ENCODE measurements at regions not wholly inside any gene's neighbourhood (a gene's known extent, or its start where the extent isn't known, plus 50 kb on each side); places are given as distances from the start of the nearest gene placed in this dataset.

DNA sequence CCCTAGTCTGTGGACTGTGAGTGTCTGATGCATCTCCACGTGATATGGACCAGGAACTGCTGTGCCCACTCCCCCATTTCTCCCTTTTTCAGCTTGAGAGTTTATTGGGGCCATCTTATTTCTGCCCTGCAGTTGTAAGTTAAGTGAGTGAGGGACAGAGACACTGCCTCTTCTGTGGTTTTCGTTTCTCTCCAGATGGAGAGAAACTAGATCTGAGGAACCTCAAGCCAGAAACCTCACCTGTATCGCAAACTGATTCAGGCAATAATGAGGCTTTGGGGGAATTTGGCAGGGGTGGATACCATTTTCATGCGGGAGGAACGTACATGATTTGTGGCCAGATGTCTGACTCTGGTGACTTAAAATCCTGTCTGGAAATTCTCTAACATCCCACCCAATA, 641.7 kb downstream of the TNS3 start:
- no peak for TF ChIP-seq EZH2 (IDR thresholded peaks at IDR 0.05)
- no peak for TF ChIP-seq POLR2AphosphoS5 (IDR thresholded peaks at IDR 0.05; ENCODE audit: borderline replicate concordance, low read depth, low read length)
- Histone ChIP-seq H3K36me3 (ENCODE audit: insufficient read depth, low read length) (no peaks in the 10 kb centered on the region), H3K4me3 (no peak overlapping the region), H3K27ac (no peak overlapping the region), H3K9ac (ENCODE audit: insufficient read length) (no peak overlapping the region), H3K9me3 (ENCODE audit: low read depth, low read length) (no peaks in the 10 kb centered on the region)
- no peak for DNase-seq (ENCODE audit: low read depth, low spot score)

DNA sequence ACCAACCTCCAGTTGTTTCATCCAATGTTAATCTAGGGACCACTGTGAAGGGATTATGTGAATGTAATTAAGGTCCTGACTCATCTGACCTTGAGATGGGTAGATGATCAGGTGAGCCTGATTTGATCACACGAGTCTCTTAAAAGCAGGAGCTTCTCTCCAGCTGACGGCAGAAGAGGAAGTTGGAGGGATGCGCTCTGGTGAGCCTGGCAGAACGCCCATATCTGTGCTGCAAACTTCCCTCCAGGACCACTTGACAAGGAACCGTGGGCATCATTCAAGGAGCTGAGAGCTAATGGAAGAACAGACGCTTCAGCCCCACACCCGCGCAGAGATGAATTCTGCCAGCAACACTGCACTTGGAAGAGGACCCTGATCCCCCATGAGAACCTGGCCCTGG, 642.4 kb downstream of the TNS3 start:
- no peaks in the 10 kb centered on the region for H3K9me3 ChIP-seq (ENCODE audit: low read depth, low read length)
- no peaks in the 10 kb centered on the region for H3K36me3 ChIP-seq (ENCODE audit: insufficient read depth, low read length)
- no peak overlapping the region for H3K9ac ChIP-seq (ENCODE audit: insufficient read length)
- no peak overlapping the region for H3K4me3 ChIP-seq
- no peak overlapping the region for H3K27ac ChIP-seq
- no peak for DNase-seq (ENCODE audit: low read depth, low spot score)
- TF ChIP-seq FOXP2 (optimal IDR thresholded peaks at IDR 0.05; ENCODE audit: control extremely low read depth, extremely low read length, insufficient read depth) (no peak), EZH2 (IDR thresholded peaks at IDR 0.05) (no peak), POLR2AphosphoS5 (IDR thresholded peaks at IDR 0.05; ENCODE audit: borderline replicate concordance, low read depth, low read length) (no peak)

DNA sequence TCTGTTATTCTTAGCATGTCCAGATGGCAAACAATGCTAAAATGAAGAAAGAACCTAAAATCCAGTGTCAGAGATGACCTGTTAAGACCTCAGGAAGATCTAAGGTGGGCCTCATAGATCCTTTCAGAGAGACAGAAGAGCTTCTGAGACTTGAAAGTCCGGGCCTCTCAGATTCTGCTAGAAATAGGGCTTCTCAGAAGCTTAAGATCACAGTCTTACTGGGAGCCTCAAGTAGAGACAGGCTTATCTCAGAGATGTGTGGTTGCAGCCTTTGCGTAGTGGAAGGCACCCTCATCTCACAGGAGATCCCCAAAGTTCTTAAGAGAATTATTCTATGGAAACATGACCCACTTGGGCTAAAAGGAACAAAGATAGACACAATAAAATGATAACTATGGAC, 642.8 kb downstream of the TNS3 start:
- H3K36me3 ChIP-seq (ENCODE audit: insufficient read depth, low read length) = no peaks in the 10 kb centered on the region
- H3K9ac ChIP-seq (ENCODE audit: insufficient read length) = no peak overlapping the region
- H3K4me3 ChIP-seq = no peak overlapping the region
- H3K9me3 ChIP-seq (ENCODE audit: low read depth, low read length) = no peaks in the 10 kb centered on the region
- no peak for TF ChIP-seq POLR2AphosphoS5 (IDR thresholded peaks at IDR 0.05; ENCODE audit: borderline replicate concordance, low read depth, low read length)
- no peak overlapping the region for H3K27ac ChIP-seq
- DNase-seq (ENCODE audit: low read depth, low spot score) = no peak

DNA sequence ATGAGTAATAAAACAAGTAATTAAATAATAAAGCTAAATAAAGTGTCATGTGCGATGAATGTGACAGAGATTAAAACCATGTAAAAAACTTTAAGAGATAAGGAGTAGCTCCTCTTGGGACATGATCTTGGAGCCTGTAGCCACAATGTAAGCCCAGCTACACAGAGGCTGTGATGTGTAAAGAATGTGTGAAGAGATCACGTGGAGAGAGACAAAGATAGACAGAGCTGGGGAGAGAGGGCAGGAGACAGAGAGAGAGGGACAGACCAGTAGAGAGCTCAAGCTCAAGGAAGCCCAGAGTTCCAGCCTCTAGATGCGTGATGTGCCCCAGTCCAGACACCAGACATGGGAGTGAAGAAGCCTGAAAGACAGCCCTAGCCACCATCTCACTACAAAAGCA, 644.1 kb downstream of the TNS3 start:
- no peak overlapping the region for H3K27ac ChIP-seq
- no peak for DNase-seq (ENCODE audit: low read depth, low spot score)
- no peak overlapping the region for H3K4me3 ChIP-seq
- no peak for TF ChIP-seq POLR2AphosphoS5 (IDR thresholded peaks at IDR 0.05; ENCODE audit: borderline replicate concordance, low read depth, low read length)
- TF ChIP-seq FOXP2 (optimal IDR thresholded peaks at IDR 0.05; ENCODE audit: control extremely low read depth, extremely low read length, insufficient read depth) = no peak
- H3K9ac ChIP-seq (ENCODE audit: insufficient read length) = no peak overlapping the region
- no peaks in the 10 kb centered on the region for H3K9me3 ChIP-seq (ENCODE audit: low read depth, low read length)
- no peaks in the 10 kb centered on the region for H3K36me3 ChIP-seq (ENCODE audit: insufficient read depth, low read length)

DNA sequence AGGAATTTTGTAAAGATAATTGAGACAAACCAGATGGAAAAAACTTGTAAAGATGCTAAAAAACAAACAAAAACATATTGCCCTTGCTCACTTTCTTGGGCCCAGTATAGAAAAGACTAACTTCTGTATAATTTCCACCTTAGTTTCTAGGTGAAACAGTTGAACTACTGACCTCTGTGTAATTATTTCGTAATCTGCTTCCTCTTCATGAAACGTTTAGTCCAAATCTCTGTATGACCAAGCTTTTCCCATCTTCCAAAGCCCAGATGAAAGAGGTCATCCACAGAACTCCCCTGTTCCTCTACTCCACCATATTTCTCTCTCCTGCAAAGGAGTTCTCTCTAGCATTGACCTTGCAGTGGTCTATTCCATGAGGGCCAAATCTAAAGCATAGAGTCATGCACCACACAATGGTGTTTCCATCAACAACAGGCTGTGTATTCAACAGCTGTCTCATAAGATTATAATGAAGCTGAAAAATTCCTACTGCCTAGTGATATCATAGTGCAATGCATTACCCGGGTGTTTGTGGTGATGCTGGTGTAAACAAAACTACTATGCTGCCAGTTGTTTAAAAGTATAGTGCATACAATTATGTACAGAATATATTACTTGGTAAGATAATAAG, 647.6 kb downstream of the TNS3 start:
- DNase-seq (ENCODE audit: low read depth, low spot score) = no peak
- no peak overlapping the region for H3K4me3 ChIP-seq
- TF ChIP-seq FOXP2 (optimal IDR thresholded peaks at IDR 0.05; ENCODE audit: control extremely low read depth, extremely low read length, insufficient read depth) = no peak
- TF ChIP-seq EZH2 (IDR thresholded peaks at IDR 0.05) = no peak
- no peak for TF ChIP-seq POLR2AphosphoS5 (IDR thresholded peaks at IDR 0.05; ENCODE audit: borderline replicate concordance, low read depth, low read length)
- no peak overlapping the region for H3K9ac ChIP-seq (ENCODE audit: insufficient read length)
- H3K9me3 ChIP-seq (ENCODE audit: low read depth, low read length) = no peaks in the 10 kb centered on the region
- H3K27ac ChIP-seq = no peak overlapping the region
- no peaks in the 10 kb centered on the region for H3K36me3 ChIP-seq (ENCODE audit: insufficient read depth, low read length)

DNA sequence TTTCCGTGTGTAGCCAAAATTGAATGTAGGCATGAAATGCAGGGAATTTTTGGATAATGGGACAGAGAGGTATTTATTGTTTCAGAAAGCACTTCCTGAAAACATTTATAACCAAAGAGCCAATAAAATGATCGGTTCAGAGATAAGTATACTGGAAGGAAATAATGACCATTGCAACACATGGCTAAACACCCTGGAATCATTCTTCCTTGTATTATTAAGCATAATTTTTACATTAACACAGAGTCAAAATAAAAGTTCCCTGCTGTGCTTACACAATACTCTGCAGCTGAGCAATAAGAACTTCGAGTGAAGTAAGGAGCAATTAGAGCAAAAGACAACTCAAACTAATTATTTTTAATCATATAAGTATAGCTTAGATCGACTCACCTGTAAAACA, 648.3 kb downstream of the TNS3 start:
- no peaks in the 10 kb centered on the region for H3K36me3 ChIP-seq (ENCODE audit: insufficient read depth, low read length)
- no peak overlapping the region for H3K9ac ChIP-seq (ENCODE audit: insufficient read length)
- DNase-seq (ENCODE audit: low read depth, low spot score) = no peak
- H3K9me3 ChIP-seq (ENCODE audit: low read depth, low read length) = no peaks in the 10 kb centered on the region
- TF ChIP-seq FOXP2 (optimal IDR thresholded peaks at IDR 0.05; ENCODE audit: control extremely low read depth, extremely low read length, insufficient read depth) (no peak), EZH2 (IDR thresholded peaks at IDR 0.05) (no peak), POLR2AphosphoS5 (IDR thresholded peaks at IDR 0.05; ENCODE audit: borderline replicate concordance, low read depth, low read length) (no peak)
- H3K4me3 ChIP-seq = no peak overlapping the region
- no peak overlapping the region for H3K27ac ChIP-seq

DNA sequence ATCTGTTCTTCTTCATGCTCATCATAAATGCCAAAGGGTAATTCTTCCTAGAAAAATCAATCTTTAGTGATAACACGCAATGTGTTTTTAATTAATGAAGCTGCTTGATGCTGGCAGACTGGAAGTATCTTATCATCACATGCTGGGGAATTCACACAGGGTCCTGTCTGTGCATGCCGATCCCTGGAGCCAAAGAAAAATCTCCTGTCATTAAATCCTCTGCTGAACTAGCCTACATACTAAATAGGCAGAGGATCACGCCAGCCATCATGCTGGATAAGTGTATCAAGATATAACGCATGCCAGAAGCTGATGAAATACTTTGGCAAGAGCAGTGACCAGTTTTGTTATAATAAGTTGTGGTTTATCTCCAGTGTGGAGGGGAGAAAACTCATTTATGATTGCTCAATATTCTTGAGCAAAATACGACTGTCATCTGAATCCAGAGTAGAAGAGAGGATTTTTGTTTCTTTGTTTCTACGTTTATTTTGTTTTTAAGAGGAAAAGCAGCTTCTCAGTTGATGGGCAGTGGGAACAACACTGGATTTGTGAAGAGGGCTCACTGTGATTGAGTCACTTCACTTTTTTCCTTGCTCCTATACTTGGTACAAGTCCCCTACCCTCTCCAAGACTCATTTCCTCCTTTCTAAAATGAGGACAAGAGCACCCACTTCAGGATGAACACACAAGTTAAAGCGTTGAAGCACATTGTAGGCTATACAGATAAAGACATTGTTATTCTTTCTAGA, 649.1 kb downstream of the TNS3 start:
- peak; percentile 55 for DNase-seq (ENCODE audit: low read depth, low spot score)
- TF ChIP-seq POLR2AphosphoS5 (IDR thresholded peaks at IDR 0.05; ENCODE audit: borderline replicate concordance, low read depth, low read length) (no peak), EZH2 (IDR thresholded peaks at IDR 0.05) (no peak), FOXP2 (optimal IDR thresholded peaks at IDR 0.05; ENCODE audit: control extremely low read depth, extremely low read length, insufficient read depth) (no peak)
- Histone ChIP-seq H3K4me3 (peak overlapping the region; percentile 67), H3K9me3 (ENCODE audit: low read depth, low read length) (no peaks in the 10 kb centered on the region), H3K9ac (ENCODE audit: insufficient read length) (peak overlapping the region; percentile 58), H3K36me3 (ENCODE audit: insufficient read depth, low read length) (no peaks in the 10 kb centered on the region), H3K27ac (peak overlapping the region; percentile 81)

DNA sequence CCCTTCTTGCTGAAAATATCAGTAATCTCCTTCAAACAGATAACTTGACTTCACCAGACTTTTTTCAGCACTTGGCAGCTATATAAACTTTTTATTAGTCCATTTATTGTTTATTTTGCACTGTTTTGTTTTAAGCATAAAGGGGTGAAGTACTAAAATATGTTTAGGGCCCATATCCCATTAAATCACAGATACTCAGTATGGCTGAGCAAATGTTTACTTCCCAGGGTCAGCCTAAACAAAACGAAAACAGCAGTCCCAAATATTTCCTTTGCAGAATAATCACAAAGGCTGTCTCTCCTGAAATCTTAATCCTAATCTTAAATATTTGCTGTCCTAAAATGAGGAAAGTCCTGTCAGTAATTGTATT, 649.6 kb downstream of the TNS3 start:
- Histone ChIP-seq H3K27ac (no peak overlapping the region; the same call in 1 of the 2 replicates), H3K9me3 (ENCODE audit: low read depth, low read length) (no peaks in the 10 kb centered on the region), H3K4me3 (peak overlapping the region; percentile 67; the same call in 1 of the 2 replicates), H3K9ac (ENCODE audit: insufficient read length) (no peak overlapping the region), H3K36me3 (ENCODE audit: insufficient read depth, low read length) (no peaks in the 10 kb centered on the region)
- no peak for TF ChIP-seq EZH2 (IDR thresholded peaks at IDR 0.05)
- no peak for TF ChIP-seq FOXP2 (optimal IDR thresholded peaks at IDR 0.05; ENCODE audit: control extremely low read depth, extremely low read length, insufficient read depth)
- TF ChIP-seq POLR2AphosphoS5 (IDR thresholded peaks at IDR 0.05; ENCODE audit: borderline replicate concordance, low read depth, low read length) = no peak
- no peak for DNase-seq (ENCODE audit: low read depth, low spot score)

DNA sequence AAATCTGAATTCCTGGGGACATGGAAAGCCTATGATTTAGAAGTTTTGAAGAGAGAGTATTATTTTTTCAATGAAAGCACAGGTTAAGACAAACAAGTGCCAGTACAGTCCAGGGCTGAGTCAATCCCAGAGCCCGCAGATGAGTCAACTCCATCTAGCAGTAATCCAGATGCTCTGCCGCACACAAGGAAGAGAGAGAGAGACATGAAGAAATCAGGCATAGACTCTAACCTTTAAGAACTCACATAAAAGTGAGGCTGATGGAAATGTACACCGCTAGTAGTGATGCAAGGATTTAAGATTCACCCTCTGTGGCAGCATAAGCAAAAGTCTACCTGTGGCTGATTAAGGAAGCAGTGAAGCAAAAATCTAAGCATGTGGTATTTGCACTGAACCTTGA, 651.5 kb downstream of the TNS3 start:
- TF ChIP-seq EZH2 (IDR thresholded peaks at IDR 0.05) = no peak
- TF ChIP-seq FOXP2 (optimal IDR thresholded peaks at IDR 0.05; ENCODE audit: control extremely low read depth, extremely low read length, insufficient read depth) = no peak
- TF ChIP-seq POLR2AphosphoS5 (IDR thresholded peaks at IDR 0.05; ENCODE audit: borderline replicate concordance, low read depth, low read length) = no peak
- no peak overlapping the region for H3K27ac ChIP-seq
- DNase-seq (ENCODE audit: low read depth, low spot score) = no peak

More for the DNA sequence above, 651.5 kb downstream of the TNS3 start:
- no peaks in the 10 kb centered on the region for H3K9me3 ChIP-seq (ENCODE audit: low read depth, low read length)
- H3K36me3 ChIP-seq (ENCODE audit: insufficient read depth, low read length) = no peaks in the 10 kb centered on the region
- no peak overlapping the region for H3K9ac ChIP-seq (ENCODE audit: insufficient read length)
- no peak overlapping the region for H3K4me3 ChIP-seq

Measured in SK-N-MC (cell line).